Globus pallidus (tissue), 1 donor: ENCODE measurements at regions not wholly inside any gene's neighbourhood (a gene's known extent, or its start where the extent isn't known, plus 50 kb on each side); places are given as distances from the start of the nearest gene placed in this dataset.
"Not testable (repeated sequence)": the region's sequence is repeated elsewhere in the genome, so short reads cannot be mapped to it uniquely, and the experiment has no call there.

Experiments
- DNase-seq: peaks from one replicate; pipeline ENCODE4 v3.0.0-alpha.2; 2015; ENCODE audit warnings: low spot score

DNA sequence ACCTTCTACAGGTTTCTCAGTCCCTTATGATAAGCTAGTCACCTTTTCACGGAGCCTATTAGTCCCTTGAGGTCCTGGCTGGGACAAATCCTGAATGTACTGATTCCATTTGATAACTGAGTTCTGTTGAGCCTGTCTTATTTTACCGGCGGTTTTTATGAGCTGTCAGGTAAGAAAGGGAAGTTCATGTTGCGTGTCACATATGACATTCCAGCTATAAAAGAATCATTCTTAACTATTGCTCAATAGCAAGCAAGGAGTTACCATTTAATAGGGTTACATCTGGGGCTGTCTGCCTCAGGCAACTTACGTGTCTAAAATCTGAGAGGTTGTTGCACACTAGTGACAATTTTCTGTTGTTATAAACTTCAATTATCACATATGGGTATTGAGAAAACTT, 394.6 kb downstream of the TECRL start:
- no peak for DNase-seq

DNA sequence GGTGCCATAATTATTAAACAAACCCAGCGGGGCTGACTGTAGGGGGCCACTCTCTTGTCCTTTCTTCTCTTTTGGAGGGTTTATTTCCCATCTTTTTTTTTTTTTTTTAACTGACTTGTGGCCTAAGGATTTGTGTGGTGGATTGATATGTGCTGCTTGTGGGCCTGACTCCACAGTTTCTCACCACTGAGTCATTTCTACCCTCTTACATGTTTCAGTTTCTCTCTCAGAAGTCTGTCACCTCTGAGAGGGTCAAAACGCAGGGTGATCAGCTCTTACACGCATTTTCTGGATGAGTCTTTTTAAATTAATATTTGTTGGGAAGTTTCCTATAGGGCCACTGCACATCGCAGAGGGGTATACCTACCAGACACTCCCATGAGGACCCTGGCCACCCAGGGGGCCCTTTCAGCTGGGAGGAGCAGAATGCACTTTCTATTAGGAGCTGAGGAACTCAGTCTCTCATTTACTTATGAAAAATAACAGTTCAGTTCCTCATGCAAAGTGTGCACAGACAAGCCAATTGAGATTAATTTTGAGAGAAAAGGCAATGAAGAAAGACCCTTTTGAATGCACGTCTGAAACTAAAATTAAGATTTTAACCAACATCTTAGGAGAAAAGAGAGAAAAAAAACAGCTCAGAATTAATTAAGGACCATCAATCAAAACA, 407.9 kb downstream of the TECRL start:
- DNase-seq: no peak

DNA sequence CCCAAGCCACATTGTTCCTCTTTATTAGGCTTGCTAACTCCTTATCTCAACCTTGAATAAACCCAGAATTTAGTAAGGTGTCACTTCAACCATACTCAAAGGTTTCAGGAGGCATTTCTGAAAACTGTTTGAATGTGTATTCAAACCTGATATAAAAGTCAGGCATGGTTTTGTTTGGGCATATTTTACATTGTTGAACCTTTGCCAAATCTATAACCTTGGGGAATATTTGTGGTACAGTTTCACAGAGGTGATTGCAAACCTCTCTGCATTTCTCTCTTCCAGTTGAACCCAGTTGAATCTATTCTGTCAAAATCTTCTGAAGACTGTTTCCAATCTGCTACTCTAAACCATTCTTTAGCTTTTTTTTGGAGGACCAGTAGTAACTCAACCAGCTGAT, 409.0 kb downstream of the TECRL start:
- DNase-seq: no peak

DNA sequence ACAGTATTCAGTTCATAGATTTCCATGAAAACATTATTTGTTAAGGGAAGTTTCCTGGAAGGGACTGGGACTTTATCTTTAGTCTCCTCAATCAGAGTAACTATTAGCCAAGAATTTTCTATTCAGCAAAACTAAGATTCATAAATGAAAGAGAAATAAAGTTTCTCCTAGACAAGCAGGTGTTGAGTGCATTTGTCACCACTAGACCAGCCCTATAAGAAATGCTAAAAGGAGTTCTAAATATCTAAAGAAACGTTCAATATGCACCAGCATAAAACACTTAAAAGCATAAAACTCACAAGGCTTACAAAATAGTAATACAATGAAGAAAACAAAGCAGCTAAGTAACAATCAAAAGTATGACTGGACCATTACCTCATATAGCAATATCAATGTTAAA, 423.0 kb downstream of the TECRL start:
- DNase-seq: no peak

DNA sequence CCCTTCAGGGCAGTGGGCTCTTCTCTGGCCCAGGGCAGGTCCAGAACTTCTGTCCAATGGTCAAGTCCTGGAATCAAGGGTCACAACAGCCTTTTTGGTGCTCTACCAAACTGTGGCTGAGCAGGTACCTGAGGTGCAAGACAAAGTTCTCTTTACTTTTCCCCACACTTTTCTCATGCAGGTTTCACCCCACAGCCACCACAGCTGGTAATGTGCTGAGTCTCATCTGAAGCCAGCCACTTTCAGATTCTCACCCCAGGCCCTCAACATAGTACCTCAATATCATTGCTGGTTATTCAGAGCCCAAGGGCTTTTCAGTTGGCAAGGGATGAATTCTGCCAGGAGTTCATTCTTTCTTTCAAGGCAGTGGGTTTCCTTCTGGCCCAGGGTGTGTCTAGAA, 426.0 kb downstream of the TECRL start:
- no peak for DNase-seq

DNA sequence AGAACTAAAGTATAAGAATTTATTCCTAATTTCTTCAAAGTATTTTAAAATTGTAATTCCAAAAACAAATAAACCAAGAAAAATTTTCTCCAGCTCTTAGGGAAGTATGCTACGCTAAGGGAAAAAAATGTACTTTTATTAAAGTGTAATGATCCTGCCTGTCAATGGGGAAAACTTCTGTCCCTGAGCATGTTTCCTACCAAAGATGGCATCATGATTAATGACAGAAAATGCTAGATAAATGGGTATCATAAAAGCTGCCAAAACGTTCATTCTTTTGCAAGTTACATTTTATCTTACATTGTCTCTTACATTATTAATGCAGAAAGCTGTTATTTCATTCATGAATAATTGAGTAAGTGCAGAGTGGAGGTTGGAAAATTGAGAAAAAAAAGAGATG, 443.4 kb downstream of the TECRL start:
- no peak for DNase-seq

DNA sequence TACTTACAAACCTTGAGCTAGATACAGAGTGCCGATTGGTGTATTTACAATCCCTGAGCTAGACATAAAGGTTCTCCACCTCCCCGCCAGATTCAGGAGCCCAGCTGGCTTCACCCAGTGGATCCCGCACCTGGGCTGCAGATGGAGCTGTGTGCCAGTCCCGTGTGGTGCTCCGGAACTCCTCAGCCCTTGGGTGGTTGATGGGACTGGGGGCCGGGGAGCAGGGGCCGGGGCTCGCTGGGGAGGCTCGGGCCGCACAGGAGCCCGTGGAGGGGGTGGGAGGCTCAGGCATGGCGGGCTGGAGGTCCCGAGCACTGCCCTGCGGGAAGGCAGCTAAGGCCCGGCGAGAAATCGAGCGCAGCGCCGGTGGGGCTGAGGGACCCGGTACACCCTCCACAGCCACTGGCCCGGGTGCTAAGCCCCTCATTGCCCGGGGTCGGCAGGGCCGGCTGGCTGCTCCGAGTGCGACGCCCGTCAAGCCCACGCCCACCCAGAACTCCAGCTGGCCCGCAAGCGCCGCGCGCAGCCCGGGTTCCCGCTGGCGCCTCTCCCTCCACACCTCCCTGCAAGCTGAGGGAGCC, 466.5 kb downstream of the TECRL start:
- DNase-seq: not testable (repeated sequence)

DNA sequence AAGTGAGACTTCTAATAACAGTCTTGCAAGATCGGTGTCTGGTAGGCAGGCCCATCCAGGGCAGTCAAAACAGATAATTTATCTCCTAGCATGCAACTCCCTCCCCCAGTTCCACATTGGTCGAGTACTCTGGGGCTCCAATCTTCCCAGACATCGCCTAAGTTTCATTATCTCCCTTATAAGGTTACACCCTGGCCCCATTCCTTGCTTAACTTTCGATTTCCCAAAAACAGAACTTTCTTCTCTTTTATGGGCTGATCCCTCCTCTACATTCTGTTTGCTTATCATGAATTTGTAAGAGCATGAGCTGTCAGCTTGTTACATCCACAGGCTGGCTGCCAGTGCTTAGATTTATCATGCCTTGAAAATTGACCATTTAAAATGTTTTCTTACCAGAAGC, 471.3 kb downstream of the TECRL start:
- no peak for DNase-seq

DNA sequence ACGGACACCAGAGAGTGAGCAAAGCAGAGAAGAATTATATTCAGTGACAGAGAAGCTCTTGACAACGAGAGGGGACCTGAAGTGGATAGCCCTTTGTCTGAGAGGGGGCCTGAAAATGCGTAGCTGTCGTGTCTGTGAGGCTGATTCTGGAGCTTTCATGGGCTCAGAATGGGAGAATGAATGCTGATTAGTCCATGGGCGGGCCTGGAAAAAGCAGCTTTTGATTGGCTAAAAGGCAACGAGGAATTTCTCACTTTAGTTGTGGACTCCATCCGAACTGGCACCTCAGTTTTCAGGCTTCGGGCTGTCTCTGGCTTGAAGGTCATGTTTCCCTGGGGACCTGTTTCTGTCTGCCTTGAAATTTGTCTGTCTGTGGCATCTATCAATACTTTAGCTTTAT, 487.1 kb downstream of the TECRL start:
- no peak for DNase-seq

DNA sequence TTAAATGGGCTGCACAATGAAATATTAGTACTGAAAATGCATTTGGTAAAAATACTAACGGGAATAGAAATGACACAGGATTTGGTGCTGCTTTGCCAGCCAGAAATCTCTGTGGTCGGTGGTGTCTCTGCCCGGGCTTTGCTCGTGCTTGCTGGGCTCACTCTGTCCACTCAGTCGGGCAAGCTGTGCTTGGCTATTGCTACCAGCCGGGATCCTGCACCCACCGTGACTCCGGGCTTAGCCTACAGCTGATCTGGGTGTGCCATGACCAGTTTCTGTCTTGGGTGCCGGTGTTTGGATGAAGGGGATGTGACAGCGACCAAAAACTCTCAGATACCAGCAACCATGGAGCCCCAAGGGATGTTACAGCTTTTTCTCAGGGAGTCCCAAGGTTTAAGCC, 487.7 kb downstream of the TECRL start:
- DNase-seq: no peak

DNA sequence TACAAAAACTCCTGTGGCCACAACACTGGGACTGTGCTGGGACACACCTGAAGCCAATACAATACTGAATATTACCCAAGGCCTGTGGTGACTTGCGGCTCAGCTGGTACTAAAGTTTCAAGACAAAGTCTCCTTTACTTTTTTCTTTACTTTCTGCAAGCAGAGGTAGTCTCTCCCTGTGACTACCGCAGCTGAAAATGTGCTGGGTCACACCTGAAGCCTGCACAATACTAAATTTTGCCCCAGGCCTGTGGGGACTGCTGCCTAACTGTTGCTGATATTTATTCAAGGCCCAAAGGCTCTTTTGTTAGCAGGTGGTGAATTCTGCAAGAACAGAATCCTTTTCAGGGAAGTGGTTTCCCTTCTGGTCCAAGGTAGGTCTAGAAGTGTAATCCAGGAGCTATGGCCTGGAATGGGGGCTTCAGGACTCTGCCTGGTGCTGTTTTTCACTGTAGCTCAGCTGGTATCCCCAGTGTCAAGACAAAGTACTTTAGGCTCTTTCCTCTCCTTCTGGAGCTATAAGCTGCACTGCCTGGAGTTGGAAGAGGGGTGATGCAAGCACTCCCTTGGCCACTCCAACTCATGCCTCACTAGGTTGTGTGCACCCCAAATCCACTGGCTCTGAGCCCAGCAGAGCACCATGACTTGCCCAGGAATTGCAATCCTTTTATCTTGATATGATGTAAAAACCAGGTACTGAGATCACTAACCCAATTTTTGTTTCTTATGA, 489.4 kb downstream of the TECRL start:
- no peak for DNase-seq

DNA sequence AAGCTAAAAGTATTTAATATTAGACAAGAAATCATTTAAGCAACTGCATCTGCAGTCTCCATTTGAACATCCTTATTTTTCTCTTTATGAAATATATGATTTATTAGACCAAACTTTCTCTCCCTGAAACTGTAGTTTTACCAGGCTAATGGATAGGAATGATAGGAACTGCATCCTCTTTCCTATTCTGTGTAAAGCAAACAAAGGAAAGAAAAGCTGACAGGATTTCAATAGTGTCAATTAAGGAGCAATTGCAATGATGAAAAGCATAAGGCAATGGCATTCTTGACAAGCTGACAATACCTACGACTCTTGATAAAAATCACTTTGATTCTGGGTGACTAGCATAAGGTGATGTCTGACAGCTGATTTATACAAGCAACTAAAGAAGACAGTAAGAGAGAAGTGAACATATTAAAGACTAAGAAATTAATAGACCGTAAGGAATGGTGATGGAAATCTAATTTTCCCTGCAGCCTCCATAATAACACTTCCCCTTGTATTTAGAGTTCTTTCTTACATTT, 502.5 kb downstream of the TECRL start:
- no peak for DNase-seq

DNA sequence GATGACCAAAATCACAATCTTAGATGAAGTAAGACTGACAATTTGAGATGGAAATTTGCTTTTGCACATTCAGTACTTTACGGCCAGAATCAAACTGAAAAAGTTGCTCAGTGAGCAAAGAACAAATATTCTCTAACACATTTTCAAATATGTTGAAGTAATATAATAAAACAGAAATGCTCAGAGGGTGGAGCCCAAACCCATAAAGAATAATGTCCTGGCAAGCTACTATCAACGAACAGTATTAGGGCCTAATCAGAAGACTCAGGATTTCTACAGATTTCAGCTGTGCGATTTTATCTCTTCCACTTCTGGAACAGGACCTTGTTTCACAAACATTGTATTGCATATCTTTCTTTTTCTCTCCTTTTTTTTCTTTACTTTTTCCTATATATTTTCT, 505.0 kb downstream of the TECRL start:
- DNase-seq: no peak

DNA sequence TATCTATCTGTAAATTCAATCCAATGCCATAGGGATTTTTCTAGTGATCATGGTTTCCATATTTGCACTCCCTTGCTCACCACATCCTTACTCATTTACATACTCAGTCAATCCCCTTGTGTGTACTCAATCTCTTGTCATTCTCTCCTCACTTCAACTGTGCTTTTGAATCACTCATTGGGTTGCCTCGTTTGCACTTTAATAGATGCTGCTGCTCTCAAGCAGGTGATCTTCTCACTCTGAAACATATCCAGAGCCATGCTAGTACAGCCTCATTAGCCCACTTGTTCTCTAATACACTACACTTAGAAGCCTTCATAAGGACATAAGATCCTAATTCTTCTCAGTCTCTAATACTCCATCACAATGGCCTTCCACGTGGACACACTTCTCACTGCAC, 507.9 kb downstream of the TECRL start:
- DNase-seq: no peak

DNA sequence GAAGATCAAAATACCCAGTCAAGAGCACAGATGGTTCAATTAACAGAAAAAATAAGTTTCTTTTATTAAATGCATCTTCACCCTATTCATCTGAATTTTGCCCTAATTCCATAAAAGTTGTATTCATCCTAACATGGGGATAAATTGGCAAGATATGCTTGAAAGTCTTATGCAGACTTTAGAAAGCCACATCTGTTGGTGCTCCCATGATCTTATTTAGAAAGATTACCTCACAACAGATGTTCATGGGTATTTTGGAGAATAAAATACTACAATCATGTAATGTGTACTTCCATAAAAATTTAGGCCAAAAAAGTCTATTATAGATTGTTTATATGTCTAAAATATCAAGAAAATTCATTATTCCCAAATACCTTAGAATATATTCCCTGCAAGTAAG, 510.3 kb downstream of the TECRL start:
- DNase-seq: no peak

DNA sequence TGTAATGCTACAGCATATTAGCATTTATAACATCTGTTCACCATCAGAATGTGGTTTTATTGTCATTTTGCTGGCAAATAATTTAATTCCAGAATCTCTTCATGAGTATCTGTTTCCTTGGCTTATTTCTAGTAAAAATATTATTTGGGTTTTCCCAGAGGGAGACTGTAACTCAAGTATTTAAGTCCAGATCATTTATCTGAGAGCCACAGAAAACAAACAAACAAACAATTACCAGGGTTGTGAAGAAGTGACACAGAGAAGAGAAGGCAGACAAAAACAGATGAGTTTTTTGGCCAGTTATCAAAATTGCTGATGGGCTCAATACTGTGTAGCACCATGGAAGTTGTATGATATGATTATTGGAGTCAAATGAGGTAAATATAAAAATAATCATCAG, 515.1 kb downstream of the TECRL start:
- no peak for DNase-seq

DNA sequence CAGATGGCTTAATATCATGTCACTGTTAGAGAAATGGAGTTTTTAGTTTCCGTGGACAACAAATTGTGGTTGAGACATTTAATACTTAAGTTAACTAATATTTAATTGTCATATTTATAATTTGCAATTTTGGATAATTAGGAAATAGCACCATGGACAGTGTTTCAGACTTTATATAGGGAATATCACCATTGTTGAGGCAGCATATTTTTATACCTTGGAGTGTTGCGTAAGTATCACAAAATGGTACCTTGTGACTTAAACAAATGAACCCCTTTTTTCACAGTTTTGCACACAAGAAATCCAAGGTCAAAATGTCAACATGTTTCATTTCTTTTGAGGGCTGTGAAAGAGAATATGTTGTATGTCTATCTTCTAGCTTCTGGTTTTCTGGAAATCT, 539.9 kb downstream of the TECRL start:
- DNase-seq: no peak

DNA sequence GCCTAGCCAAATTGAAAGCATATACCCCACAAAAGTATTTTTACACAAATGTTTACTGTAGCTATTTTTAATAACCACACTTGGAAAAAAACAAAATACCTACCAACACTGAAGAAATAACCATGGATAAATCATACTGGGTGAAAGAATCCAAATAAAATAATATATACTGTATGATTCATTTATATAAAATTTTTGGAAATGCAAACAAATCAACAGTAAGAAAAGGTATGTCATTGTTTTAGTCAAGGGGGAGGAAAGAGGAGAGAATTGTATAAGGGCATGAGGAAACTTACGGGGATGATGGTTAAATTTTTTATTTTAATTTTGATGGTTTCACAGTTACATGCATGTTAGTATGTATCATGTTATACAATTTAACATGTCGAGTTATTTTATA, 557.8 kb downstream of the TECRL start:
- DNase-seq: no peak

DNA sequence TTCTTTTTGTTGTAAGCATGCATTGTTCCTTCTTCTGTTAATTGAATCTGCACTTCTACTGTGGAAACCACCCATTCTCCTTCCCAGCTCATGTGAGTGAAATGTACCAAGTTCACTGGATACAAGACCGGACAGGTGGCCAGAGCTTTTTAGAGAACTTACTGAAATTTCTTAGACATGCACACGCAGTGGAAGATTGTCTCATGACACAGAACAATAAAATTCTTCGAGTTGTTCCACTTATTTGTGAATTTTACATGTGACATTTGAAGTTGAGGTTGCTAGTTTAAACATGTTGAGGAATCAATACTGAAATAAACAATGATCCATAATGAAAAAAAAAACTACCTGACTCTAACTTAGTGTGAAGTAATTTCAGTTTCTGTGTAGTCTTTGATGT, 568.0 kb downstream of the TECRL start:
- no peak for DNase-seq

DNA sequence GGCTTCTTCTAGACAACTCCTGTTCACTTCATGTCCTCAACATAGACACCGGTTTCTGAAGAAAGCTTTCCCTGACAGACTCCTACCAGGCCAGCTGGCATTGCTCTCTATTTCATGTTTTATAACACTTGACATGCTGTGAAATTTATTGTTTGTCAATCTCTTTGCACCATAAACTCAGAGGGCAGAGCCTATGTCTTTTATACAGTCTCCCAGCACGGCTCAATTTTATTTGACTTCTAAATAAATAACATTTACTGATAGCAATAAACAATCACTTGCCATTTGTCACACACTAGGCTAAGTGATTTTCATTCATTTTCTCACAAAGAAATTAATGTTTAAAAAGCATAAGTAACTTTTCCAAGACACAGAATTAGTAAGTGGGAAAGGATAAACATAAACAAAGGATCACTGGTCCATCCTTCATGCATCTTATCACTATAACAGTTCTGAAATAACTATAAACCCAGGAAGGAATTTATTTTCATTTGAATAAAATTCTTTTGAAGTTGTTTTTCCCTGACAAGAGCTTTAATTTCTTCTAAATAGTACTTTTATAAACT, 577.6 kb downstream of the TECRL start:
- DNase-seq: no peak

DNA sequence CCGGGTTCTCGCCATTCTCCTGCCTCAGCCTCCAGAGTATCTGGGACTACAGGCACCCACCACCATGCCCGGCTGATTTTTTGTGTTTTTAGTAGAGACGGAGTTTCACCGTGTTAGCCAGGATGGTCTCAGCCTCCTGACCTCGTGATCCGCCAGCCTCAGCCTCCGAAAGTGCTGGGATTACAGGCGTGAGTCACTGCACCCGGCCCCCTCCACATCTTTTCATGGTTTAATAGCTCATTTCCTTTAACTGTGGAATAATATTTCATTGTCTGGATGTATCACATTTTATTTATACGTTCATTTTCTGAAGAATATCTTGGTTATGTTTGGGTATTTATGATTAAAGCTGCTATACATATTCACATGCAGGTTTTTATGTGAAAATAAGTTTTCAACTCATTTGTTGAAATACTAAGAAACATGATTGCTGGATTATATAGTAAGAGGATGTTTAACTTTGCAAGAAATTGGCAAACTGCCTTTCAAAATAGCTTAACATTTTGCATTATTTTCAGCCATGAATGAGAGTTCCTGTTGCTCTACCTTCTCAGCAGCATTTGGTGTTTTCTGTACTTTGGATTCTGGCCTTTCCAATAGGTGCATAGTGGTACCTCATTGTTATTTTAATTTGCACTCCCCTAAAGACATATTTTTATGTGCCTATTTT, 591.9 kb downstream of the TECRL start:
- no peak for DNase-seq

DNA sequence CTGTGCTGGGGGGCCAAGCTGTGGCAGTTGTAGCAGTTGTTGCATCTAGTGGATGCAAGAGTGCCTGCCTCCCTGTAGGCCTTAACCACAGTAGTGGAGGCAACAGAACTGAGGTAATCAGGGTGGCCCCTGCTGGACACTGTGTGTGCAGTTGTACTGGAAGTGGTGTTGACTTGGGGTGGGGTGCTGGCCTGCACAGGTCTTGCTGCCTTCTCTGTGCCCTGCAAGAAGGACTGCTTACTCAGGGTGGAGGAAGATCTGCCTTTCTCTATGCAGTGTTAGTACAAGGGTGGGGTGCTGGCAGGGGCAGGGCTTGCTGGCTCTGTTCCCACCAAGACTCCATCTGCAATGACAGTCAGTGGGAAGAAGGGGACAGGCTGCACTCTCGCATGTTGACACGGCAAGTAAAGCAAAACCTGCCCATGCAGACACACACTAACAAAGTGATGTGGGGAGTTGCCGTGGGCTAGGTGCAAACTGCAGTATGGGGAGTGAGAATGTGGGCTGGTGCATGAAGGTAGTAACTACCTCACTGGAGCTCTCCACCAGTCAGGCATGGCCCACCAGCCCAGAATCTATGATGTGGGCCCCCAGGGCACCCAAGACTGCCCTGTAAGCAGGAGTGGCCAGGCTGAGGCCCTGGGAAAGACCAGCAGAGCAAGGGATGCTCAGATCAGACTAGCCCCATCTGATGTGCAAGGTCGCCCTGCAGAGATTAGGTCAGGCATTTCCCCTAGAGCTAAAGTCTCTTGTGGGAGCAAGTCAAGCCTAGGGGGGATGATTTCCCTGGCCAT, 594.9 kb downstream of the TECRL start:
- no peak for DNase-seq
